SU-DHL-6 (cell line): ENCODE measurements at regions not wholly inside any gene's neighbourhood (a gene's known extent, or its start where the extent isn't known, plus 50 kb on each side); places are given as distances from the start of the nearest gene placed in this dataset.

ENCODE experiments used
- H2AFZ ChIP-seq: fragments of 200-600 bp; sonication (generic); 2 replicates; pipeline ENCODE4 v1.6.1; 2014; ENCODE audit warnings: low read depth, mild to moderate bottlenecking, moderate library complexity, mixed read lengths, antibody characterized with exemption, low read length; ENCODE audit not compliant: severe bottlenecking
- H3F3A ChIP-seq: fragments of 200-600 bp; shearing (Covaris generic); 2 replicates; pipeline ENCODE4 v1.6.0; 2016; ENCODE audit warnings: antibody characterized with exemption, mild to moderate bottlenecking; ENCODE audit not compliant: insufficient read depth
- H3K27ac ChIP-seq: fragments of 200-600 bp; sonication (generic); 2 replicates; pipeline ENCODE4 v1.5.1; 2016; ENCODE audit warnings: low read depth, mild to moderate bottlenecking, low read length, moderate library complexity, mixed read lengths
- H3K27me3 ChIP-seq: fragments of 200-600 bp; sonication (generic), shearing (Covaris generic); 2 replicates; pipeline ENCODE4 v1.6.0; 2014; ENCODE audit warnings: mild to moderate bottlenecking, low read length
- H3K36me3 ChIP-seq: fragments of 200-600 bp; sonication (generic); 2 replicates; pipeline ENCODE4 v1.6.1; 2014; ENCODE audit warnings: mild to moderate bottlenecking, low read length, mixed read lengths
- H3K4me2 ChIP-seq: fragments of 300-600, 200-600 bp; shearing (Covaris generic), sonication (generic); 2 replicates; pipeline ENCODE4 v1.6.0; 2014; ENCODE audit warnings: low read length, low read depth, mild to moderate bottlenecking; ENCODE audit not compliant: poor library complexity, severe bottlenecking
- H3K4me3 ChIP-seq: fragments of 200-600 bp; sonication (generic); 2 replicates; pipeline ENCODE4 v1.5.1; 2014; ENCODE audit warnings: antibody characterized with exemption, low read length, mild to moderate bottlenecking, mixed read lengths; ENCODE audit not compliant: insufficient read depth, poor library complexity, severe bottlenecking
- H3K79me2 ChIP-seq: fragments of 200-600 bp; sonication (generic); 2 replicates; pipeline ENCODE4 v1.6.1; 2014; ENCODE audit warnings: mild to moderate bottlenecking, low read length, moderate library complexity; ENCODE audit not compliant: insufficient read depth
- H3K9ac ChIP-seq: fragments of 200-600 bp; sonication (generic); 2 replicates; pipeline ENCODE4 v1.7.0; 2014; ENCODE audit warnings: mild to moderate bottlenecking, low read length
- H3K9me2 ChIP-seq: fragments of 200-600 bp; sonication (generic); replicated peaks from 2 replicates; pipeline ENCODE4 v1.6.1; 2014; ENCODE audit warnings: low read length; ENCODE audit not compliant: insufficient read depth
- H3K9me3 ChIP-seq: fragments of 200-600 bp; sonication (generic); 2 replicates; pipeline ENCODE4 v1.6.1; 2014; ENCODE audit warnings: low read length, mixed read lengths; ENCODE audit not compliant: insufficient read depth
- H4K20me1 ChIP-seq: fragments of 200-600 bp; sonication (generic); 2 replicates; pipeline ENCODE4 v1.6.1; 2014; ENCODE audit warnings: low read depth, mild to moderate bottlenecking, antibody characterized with exemption, low read length, moderate library complexity, mixed read lengths
- EZH2phosphoT487 ChIP-seq: fragments of 200-600 bp; sonication (generic), shearing (Covaris generic); conservative IDR thresholded peaks from 2 replicates; pipeline ENCODE4 v1.6.1; 2018; ENCODE audit warnings: mild to moderate bottlenecking, antibody characterized with exemption, low read length, moderate library complexity, mixed read lengths
- TF ChIP-seq, protein P1 (sequence below): fragments of 200-600 bp; sonication (generic); IDR thresholded peaks from one replicate; pipeline ENCODE4 v1.5.1; 2017; ENCODE audit warnings: antibody characterized with exemption, mild to moderate bottlenecking, low read length, moderate library complexity; ENCODE audit not compliant: insufficient read depth, poor library complexity, severe bottlenecking

DNA sequence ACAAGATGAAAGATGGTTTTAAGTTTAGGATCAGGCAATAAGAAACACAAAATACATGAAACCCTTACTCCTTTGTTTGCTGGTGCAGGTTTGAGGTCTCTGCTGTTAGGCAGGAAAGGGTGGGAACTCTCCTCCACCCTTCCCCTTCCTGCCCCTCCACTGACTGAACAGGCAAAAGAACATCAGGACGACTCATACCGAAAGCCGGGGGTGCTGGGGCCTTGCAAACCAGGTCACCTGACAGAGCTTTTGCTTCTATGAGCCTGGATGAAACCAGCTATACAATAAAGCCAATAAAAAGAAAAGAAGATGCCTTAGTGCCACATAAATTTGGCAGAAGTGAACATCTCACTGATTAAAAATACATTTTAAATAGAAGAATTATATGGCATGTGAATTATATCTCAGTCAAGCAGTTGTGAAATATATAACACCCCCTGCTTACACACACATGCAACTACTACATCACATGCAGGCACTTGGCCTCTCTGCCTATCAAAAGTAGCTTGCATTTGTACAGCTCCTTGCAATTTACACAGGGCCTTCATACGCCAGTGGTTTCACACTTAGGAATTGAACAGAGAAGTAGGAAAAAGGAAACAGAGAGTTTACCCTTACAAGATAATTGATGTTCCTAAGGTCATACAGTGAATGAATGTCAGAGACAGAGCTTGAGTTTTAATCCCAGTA lies 215.1 kb upstream of the TRIB2 start:
- Histone ChIP-seq H3K9me3 (no peaks in the 10 kb centered on the region), H3K9ac (no peak overlapping the region), H3K27ac (no peak overlapping the region), H3K4me2 (no peak overlapping the region), H2AFZ (no peak overlapping the region), H3K79me2 (no peaks in the 10 kb centered on the region), H3K27me3 (no peaks in the 10 kb centered on the region), H3K36me3 (no peaks in the 10 kb centered on the region), H4K20me1 (no peaks in the 10 kb centered on the region), H3K4me3 (no peak overlapping the region), H3F3A (no peaks in the 10 kb centered on the region), H3K9me2 (no peaks in the 10 kb centered on the region)
- no peak for TF ChIP-seq EZH2phosphoT487
- TF ChIP-seq, protein P1, sequence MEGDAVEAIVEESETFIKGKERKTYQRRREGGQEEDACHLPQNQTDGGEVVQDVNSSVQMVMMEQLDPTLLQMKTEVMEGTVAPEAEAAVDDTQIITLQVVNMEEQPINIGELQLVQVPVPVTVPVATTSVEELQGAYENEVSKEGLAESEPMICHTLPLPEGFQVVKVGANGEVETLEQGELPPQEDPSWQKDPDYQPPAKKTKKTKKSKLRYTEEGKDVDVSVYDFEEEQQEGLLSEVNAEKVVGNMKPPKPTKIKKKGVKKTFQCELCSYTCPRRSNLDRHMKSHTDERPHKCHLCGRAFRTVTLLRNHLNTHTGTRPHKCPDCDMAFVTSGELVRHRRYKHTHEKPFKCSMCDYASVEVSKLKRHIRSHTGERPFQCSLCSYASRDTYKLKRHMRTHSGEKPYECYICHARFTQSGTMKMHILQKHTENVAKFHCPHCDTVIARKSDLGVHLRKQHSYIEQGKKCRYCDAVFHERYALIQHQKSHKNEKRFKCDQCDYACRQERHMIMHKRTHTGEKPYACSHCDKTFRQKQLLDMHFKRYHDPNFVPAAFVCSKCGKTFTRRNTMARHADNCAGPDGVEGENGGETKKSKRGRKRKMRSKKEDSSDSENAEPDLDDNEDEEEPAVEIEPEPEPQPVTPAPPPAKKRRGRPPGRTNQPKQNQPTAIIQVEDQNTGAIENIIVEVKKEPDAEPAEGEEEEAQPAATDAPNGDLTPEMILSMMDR = no peak

GRCh38 chr2:12502759-12503158 lies 214.0 kb upstream of the TRIB2 start:
- H3K27me3 ChIP-seq = no peaks in the 10 kb centered on the region
- no peak overlapping the region for H3K4me2 ChIP-seq
- H3F3A ChIP-seq = no peaks in the 10 kb centered on the region
- H3K27ac ChIP-seq = no peak overlapping the region
- TF ChIP-seq EZH2phosphoT487 = no peak
- TF ChIP-seq, protein P1 = no peak
- H3K36me3 ChIP-seq = no peaks in the 10 kb centered on the region
- no peaks in the 10 kb centered on the region for H3K9me2 ChIP-seq
- no peak overlapping the region for H2AFZ ChIP-seq
- H4K20me1 ChIP-seq = no peaks in the 10 kb centered on the region
- H3K9ac ChIP-seq = no peak overlapping the region
- H3K9me3 ChIP-seq = no peaks in the 10 kb centered on the region
- H3K4me3 ChIP-seq = no peak overlapping the region
- H3K79me2 ChIP-seq = no peaks in the 10 kb centered on the region

DNA sequence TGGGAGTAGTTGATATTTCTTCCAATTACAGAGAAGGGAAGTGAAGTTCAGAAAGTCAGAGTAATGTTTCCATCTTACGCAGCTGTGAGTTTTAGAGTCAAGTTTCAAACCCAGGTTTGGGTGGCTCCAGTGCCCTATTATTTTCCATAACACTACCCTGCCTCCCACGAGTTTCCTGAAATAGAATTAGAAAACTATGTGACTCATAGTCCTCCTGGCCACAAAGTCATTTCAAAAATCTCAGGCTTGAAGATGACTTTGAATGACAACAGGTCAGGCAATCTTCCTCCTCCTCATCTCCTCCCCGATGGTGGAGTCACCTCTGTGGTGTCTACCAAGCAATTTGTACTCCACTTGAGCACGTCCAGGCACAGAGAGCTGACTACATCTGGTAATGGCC lies 212.3 kb upstream of the TRIB2 start:
- H3K4me3 ChIP-seq = no peak overlapping the region
- H3K9ac ChIP-seq = no peak overlapping the region
- H3K4me2 ChIP-seq = no peak overlapping the region
- TF ChIP-seq, protein P1 = no peak
- TF ChIP-seq EZH2phosphoT487 = no peak
- H3K9me2 ChIP-seq = no peaks in the 10 kb centered on the region
- H3K27me3 ChIP-seq = no peaks in the 10 kb centered on the region
- H3K27ac ChIP-seq = no peak overlapping the region
- no peaks in the 10 kb centered on the region for H3F3A ChIP-seq
- no peaks in the 10 kb centered on the region for H4K20me1 ChIP-seq
- no peaks in the 10 kb centered on the region for H3K36me3 ChIP-seq
- H3K79me2 ChIP-seq = no peaks in the 10 kb centered on the region
- no peaks in the 10 kb centered on the region for H3K9me3 ChIP-seq
- H2AFZ ChIP-seq = no peak overlapping the region
